Chondrocyte (in vitro differentiated cells): ENCODE measurements at regions not wholly inside any gene's neighbourhood (a gene's known extent, or its start where the extent isn't known, plus 50 kb on each side); places are given as distances from the start of the nearest gene placed in this dataset.
"Not testable (repeated sequence)": the region's sequence is repeated elsewhere in the genome, so short reads cannot be mapped to it uniquely, and the experiment has no call there.

Experiments used
- DNase-seq: peaks from one replicate; pipeline ENCODE4 v3.0.0; 2021; ENCODE audit warnings: mixed read lengths, low spot score
- H3K27ac Mint-ChIP-seq: one replicate; pipeline ENCODE4 v1.8.0; 2021; ENCODE audit warnings: mild to moderate bottlenecking, moderate library complexity, mixed read lengths; ENCODE audit not compliant: unreplicated experiment
- H3K27me3 Mint-ChIP-seq: 2 replicates; pipeline ENCODE4 v1.8.0; 2021; ENCODE audit warnings: low read depth, mixed read lengths
- H3K36me3 Mint-ChIP-seq: 2 replicates; pipeline ENCODE4 v1.8.0; 2021; ENCODE audit warnings: low read depth, mixed read lengths
- H3K4me1 Mint-ChIP-seq: 2 replicates; pipeline ENCODE4 v1.8.0; 2021; ENCODE audit warnings: low read depth, mild to moderate bottlenecking, mixed read lengths
- H3K4me3 Mint-ChIP-seq: one replicate; pipeline ENCODE4 v1.8.0; 2021; ENCODE audit warnings: mild to moderate bottlenecking, moderate library complexity, mixed read lengths; ENCODE audit not compliant: unreplicated experiment
- H3K9me3 Mint-ChIP-seq: 2 replicates; pipeline ENCODE4 v1.8.0; 2021; ENCODE audit warnings: low read depth, mixed read lengths
- TF ChIP-seq, protein P1 (sequence below): fragments of 200-600 bp; sonication (generic); IDR thresholded peaks from 2 replicates; pipeline ENCODE4 v1.5.0; 2021; ENCODE audit warnings: antibody characterized with exemption, mild to moderate bottlenecking, moderate library complexity

DNA sequence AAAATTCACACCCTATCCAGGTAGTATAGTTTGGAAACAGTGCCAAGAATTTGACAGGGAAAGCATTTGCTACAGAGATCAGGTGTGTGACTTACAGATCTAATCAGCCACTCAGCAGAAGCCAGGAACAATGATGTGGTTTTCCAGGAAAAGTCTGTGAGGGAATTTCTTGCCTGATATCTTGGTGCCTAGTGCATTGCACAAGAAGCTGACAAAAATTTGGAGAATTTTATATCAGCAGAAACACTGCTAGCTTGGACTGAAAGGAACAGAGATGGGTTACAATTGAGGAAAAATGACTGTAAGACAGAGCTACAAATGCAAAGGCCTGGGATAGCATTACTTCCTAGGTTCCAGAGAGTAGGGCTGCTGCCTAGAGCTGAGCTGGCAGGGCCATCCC lies 658.1 kb upstream of the CHD1 start:
- TF ChIP-seq, protein P1, sequence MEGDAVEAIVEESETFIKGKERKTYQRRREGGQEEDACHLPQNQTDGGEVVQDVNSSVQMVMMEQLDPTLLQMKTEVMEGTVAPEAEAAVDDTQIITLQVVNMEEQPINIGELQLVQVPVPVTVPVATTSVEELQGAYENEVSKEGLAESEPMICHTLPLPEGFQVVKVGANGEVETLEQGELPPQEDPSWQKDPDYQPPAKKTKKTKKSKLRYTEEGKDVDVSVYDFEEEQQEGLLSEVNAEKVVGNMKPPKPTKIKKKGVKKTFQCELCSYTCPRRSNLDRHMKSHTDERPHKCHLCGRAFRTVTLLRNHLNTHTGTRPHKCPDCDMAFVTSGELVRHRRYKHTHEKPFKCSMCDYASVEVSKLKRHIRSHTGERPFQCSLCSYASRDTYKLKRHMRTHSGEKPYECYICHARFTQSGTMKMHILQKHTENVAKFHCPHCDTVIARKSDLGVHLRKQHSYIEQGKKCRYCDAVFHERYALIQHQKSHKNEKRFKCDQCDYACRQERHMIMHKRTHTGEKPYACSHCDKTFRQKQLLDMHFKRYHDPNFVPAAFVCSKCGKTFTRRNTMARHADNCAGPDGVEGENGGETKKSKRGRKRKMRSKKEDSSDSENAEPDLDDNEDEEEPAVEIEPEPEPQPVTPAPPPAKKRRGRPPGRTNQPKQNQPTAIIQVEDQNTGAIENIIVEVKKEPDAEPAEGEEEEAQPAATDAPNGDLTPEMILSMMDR: no peak
- no peak overlapping the region for H3K4me3 Mint-ChIP-seq
- H3K36me3 Mint-ChIP-seq: no peaks in the 10 kb centered on the region
- H3K4me1 Mint-ChIP-seq: no peaks in the 10 kb centered on the region
- no peak for DNase-seq
- H3K27ac Mint-ChIP-seq: no peak overlapping the region
- no peaks in the 10 kb centered on the region for H3K9me3 Mint-ChIP-seq
- peaks cover 7% of the 10 kb centered on the region for H3K27me3 Mint-ChIP-seq

DNA sequence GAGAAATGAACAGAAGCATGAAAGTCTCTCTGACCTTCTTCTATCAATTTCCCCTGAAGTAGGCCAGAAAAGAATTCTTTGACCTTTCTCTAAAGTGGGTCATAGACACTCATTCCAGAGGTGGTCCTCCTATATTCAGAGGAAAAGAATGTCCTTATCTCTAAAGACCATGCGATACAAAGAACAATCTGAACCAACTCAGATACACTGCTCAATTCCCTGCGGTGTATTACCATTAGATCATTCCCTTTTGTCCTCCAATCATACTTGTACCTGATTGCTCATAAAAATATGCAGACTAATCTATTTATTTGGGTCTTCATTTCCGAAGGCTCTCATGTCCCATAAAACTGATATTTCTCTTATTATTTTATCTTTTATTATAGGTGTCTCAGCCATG lies 652.4 kb upstream of the CHD1 start:
- not testable (repeated sequence) for H3K36me3 Mint-ChIP-seq, H3K4me1 Mint-ChIP-seq, DNase-seq, H3K27me3 Mint-ChIP-seq, H3K9me3 Mint-ChIP-seq, H3K27ac Mint-ChIP-seq, H3K4me3 Mint-ChIP-seq

DNA sequence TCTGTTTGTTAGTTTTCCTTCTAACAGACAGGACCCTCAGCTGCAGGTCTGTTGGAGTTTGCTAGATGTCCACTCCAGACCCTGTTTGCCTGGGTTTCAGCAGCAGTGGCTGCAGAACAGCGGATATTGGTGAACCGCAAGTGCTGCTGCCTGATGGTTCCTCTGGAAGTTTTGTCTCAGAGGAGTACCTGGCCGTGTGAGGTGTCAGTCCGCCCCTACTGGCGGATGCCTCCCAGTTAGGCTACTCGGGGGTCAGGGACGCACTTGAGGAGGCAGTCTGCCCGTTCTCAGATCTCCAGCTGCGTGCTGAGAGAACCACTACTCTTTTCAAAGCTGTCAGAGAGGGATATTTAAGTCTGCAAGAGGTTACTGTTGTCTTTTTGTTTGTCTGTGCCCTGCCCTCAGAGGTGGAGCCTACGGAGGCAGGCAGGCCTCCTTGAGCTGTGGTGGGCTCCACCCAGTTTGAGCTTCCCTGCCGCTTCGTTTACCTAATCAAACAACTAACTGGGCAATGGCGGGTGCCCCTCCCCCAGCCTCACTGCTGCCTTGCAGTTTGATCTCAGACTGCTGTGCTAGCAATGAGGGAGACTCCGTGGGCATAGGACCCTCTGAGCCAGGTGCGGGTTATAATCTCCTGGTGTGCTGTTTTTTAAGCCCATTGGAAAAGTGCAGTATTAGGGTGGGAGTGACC lies 634.3 kb upstream of the CHD1 start:
- H3K9me3 Mint-ChIP-seq, H3K27me3 Mint-ChIP-seq, H3K27ac Mint-ChIP-seq, H3K4me3 Mint-ChIP-seq, H3K4me1 Mint-ChIP-seq, H3K36me3 Mint-ChIP-seq: not testable (repeated sequence)
- DNase-seq: peak; percentile 44

DNA sequence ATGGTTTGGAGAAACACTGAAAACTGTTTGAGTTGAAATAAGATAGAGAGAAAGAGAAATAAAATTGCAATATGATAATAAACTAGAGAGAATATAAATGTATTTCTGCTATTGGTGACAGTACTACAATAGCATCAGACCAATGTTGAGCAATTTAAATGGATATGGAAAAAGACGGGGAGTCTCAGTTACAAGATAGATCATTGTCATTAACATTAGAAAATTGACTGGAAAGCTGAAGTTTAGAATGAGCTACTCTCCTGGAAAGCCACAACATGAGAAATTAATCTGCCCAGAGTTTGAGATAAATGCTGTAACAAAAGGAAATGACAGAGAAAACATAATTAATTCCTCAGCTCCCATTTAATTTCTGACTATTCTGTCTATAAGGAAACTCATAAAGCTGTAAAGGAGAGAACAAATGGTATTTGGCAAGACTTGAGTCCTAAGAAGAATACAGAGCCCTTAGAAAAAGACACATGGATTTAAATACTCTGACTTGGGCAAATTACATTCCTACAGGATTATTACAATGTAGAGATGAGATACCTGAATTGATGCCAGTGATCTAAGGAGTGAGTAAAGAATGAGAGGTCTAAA lies 624.5 kb upstream of the CHD1 start:
- Mint-ChIP-seq H3K27ac (no peak overlapping the region), H3K4me1 (no peaks in the 10 kb centered on the region), H3K4me3 (no peak overlapping the region), H3K36me3 (no peaks in the 10 kb centered on the region), H3K27me3 (peaks cover 8% of the 10 kb centered on the region), H3K9me3 (no peaks in the 10 kb centered on the region)
- DNase-seq: no peak
- TF ChIP-seq, protein P1: no peak

DNA sequence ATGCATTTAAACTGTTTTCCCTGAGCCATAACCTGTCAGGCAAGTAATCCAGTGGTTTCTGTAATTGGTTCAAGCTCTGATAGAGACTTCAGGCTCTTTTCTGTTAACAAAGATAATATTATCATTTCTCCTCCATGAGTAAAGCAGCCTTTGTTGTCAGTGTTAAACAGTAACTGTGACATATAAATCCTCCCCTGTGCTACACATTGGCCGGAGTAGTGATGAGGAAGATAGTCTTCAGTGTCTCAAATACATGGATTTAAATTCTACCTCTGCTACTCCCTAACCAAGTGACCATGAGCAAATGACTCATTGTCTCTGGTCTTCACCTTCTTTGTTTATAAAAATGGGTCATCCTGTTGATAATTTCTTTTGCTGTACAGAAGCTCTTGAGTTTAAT lies 615.5 kb upstream of the CHD1 start:
- no peak overlapping the region for H3K4me3 Mint-ChIP-seq
- H3K36me3 Mint-ChIP-seq: no peaks in the 10 kb centered on the region
- no peak overlapping the region for H3K27ac Mint-ChIP-seq
- TF ChIP-seq, protein P1: no peak
- no peaks in the 10 kb centered on the region for H3K4me1 Mint-ChIP-seq
- peaks cover 4% of the 10 kb centered on the region for H3K9me3 Mint-ChIP-seq
- peaks cover 8% of the 10 kb centered on the region for H3K27me3 Mint-ChIP-seq
- DNase-seq: no peak

DNA sequence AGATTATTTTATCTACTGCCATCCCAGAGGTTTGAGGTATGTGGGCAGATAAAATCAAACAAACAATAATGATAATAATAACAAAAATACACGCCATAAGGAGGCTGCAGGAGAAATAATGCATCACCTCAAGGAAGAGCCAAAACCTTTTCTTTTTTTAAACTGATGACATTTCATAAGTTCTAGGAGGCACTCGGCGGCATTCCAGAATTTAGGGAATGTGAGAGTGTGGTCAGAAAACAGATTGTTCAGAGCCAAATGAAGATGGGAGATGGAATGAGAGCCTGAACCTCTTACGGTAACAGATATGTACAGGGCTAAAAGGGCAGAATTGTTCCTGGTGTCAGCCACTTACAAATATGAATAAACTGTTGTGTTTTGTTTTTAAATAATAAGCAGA lies 615.0 kb upstream of the CHD1 start:
- TF ChIP-seq, protein P1: no peak
- Mint-ChIP-seq H3K27ac (no peak overlapping the region), H3K36me3 (no peaks in the 10 kb centered on the region), H3K27me3 (peaks cover 8% of the 10 kb centered on the region), H3K9me3 (peaks cover 4% of the 10 kb centered on the region), H3K4me3 (no peak overlapping the region), H3K4me1 (no peaks in the 10 kb centered on the region)
- DNase-seq: no peak

DNA sequence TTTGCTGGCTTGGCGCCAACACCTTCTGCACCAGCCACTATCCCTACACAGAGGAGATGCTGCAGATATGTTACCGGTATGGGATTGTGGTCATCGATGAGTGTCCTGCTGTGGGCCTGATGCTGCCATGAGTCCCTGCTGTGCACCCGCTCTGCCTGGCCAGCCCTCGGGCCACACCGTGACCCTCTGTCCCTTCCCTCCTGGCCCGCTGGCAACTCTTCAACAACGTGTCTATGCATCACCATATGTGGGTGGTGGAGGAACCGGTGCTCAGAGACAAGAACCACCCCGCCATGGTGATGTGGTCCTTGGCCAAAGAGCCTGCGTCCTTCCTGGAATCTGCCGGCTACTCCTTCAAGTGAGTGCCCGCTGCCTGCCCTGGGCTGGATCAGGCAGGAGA lies 605.4 kb upstream of the CHD1 start:
- not testable (repeated sequence) for H3K27me3 Mint-ChIP-seq, H3K4me1 Mint-ChIP-seq, H3K36me3 Mint-ChIP-seq, H3K27ac Mint-ChIP-seq, DNase-seq, H3K4me3 Mint-ChIP-seq, H3K9me3 Mint-ChIP-seq

DNA sequence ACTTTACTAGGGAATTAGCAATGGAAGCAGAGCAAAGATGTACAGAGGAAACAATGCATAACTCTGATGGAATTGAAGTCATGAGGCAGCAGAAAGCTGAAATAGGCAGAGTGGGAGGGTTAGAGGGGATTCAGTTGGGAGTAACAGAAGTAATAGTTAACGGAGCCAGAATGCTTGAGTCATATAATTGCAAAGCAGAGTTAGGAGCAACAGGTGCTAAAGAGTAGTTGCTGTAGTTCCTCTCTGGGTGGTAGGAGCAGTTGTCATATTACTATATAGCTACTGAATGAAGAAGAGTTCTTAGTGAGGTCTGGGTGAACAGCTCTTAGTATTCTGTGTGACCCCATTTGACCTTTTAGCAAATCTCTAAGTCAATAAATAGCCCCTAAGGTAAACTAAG lies 592.9 kb upstream of the CHD1 start:
- DNase-seq, H3K36me3 Mint-ChIP-seq, H3K4me3 Mint-ChIP-seq, H3K9me3 Mint-ChIP-seq, H3K4me1 Mint-ChIP-seq, H3K27me3 Mint-ChIP-seq, H3K27ac Mint-ChIP-seq: not testable (repeated sequence)

DNA sequence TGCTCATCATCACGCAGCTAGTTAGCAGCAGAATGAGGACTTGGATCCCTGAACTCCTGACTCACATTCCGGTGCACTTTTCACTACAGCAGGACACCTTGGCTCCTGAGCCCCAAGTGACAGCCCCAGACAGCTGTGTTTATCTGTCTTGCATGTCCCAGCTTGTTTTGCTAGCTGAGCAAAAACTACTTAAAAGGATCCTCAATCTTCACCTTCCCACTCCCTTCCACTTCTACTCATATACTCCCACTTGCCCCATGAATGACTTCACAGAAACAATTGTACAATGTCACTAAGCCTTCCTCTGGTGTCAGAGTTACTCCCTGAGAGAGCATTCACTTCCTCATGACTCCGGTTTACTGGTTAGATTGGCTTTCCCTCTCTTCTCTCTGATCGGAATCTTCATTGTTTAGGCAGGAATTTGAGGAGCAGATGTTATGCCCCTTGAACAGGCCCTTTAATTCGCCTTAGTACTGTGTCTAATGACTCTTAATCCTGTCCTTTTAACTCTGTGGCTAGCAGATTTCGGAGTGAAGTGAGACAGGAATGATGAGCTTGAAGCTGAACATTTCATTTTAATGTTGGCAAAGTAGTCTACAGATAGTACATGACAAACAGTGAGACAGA lies 587.2 kb upstream of the CHD1 start:
- not testable (repeated sequence) for H3K36me3 Mint-ChIP-seq, H3K27ac Mint-ChIP-seq, H3K9me3 Mint-ChIP-seq, DNase-seq, H3K4me3 Mint-ChIP-seq, H3K27me3 Mint-ChIP-seq, H3K4me1 Mint-ChIP-seq
